HCT116 (cell line): ENCODE measurements at regions not wholly inside any gene's neighbourhood (a gene's known extent, or its start where the extent isn't known, plus 50 kb on each side); places are given as distances from the start of the nearest gene placed in this dataset.

Experiments
- CBX3 ChIP-seq: IDR thresholded peaks from 2 replicates; pipeline ENCODE4 v1.6.1; 2012; ENCODE audit warnings: low read depth
- CTCF ChIP-seq, 3 experiments: fragments of 200-600 bp in 1 of 3; sonication (generic) in 1 of 3; IDR thresholded peaks in 2 of 3; conservative IDR thresholded peaks in 1 of 3; 2 replicates each; pipeline ENCODE4 v1.5.1; 2012 to 2017; ENCODE audit warnings: low read depth in 2 of 3, low read length in 2 of 3, antibody characterized with exemption in 1 of 3, borderline replicate concordance in 1 of 3, control low read depth in 1 of 3, mild to moderate bottlenecking in 1 of 3, mixed read lengths in 1 of 3, mixed run types in 1 of 3, moderate library complexity in 1 of 3; ENCODE audit not compliant: insufficient read depth in 1 of 3
- ELF1 ChIP-seq: IDR thresholded peaks from 2 replicates; pipeline ENCODE4 v1.6.1; 2012; ENCODE audit warnings: low read depth, borderline replicate concordance
- EZH2 ChIP-seq: fragments of 200-600 bp; sonication (generic); IDR thresholded peaks from 2 replicates; pipeline ENCODE4 v1.6.1; 2017; ENCODE audit warnings: antibody characterized with exemption, mixed run types
- FOSL1 ChIP-seq: IDR thresholded peaks from 2 replicates; pipeline ENCODE4 v1.6.1; 2012; ENCODE audit warnings: low read depth
- JUND ChIP-seq: IDR thresholded peaks from 2 replicates; pipeline ENCODE4 v1.6.1; 2012
- MAX ChIP-seq: IDR thresholded peaks from 2 replicates; pipeline ENCODE4 v1.6.1; 2012
- POLR2A ChIP-seq: IDR thresholded peaks from 2 replicates; pipeline ENCODE4 v1.7.0; 2011; ENCODE audit warnings: borderline replicate concordance; ENCODE audit not compliant: insufficient read depth, insufficient read length; ENCODE audit errors: extremely low read depth
- POLR2AphosphoS5 ChIP-seq: IDR thresholded peaks from 2 replicates; pipeline ENCODE4 v1.6.1; 2011; ENCODE audit warnings: mild to moderate bottlenecking, low read depth, low read length, moderate library complexity
- REST ChIP-seq: IDR thresholded peaks from 2 replicates; pipeline ENCODE4 v1.6.1; 2012; ENCODE audit warnings: low read depth
- SIN3A ChIP-seq: IDR thresholded peaks from 2 replicates; pipeline ENCODE4 v1.6.1; 2012; ENCODE audit warnings: low read depth
- SP1 ChIP-seq: IDR thresholded peaks from 2 replicates; pipeline ENCODE4 v1.6.1; 2012; ENCODE audit warnings: low read depth
- ZNF274 ChIP-seq: fragments of 200-500 bp; sonication (Bioruptor generic); IDR thresholded peaks from 2 replicates; pipeline ENCODE4 v1.6.1; 2014; ENCODE audit warnings: mild to moderate bottlenecking, low read depth, low read length, inconsistent platforms

- TF ChIP-seq CTCF (IDR thresholded peaks at IDR 0.05 in 2 of 3, conservative IDR thresholded peaks at IDR 0.05 in 1 of 3; ENCODE audit: borderline replicate concordance in 1 of 3, insufficient read depth in 1 of 3, low read depth in 2 of 3, low read length in 2 of 3) (no peak), CBX3 (no peak), ZNF274 (no peak), POLR2A (no peak), SP1 (0 out of 2 replicates have a peak, but pooled peaks have one; percentile 50), POLR2AphosphoS5 (0 out of 2 replicates have a peak, but pooled peaks have one; percentile 22), JUND (no peak), MAX (no peak), SIN3A (no peak), REST (no peak), EZH2 (no peak), FOSL1 (no peak), ELF1 (no peak)
These were observed 168.6 kb downstream of the CARTPT start for GRCh38 chr5:71887680-71888079.
